ENCODE measurements at regions not wholly inside any gene's neighbourhood (a gene's known extent, or its start where the extent isn't known, plus 50 kb on each side); places are given as distances from the start of the nearest gene placed in this dataset.

DNA sequence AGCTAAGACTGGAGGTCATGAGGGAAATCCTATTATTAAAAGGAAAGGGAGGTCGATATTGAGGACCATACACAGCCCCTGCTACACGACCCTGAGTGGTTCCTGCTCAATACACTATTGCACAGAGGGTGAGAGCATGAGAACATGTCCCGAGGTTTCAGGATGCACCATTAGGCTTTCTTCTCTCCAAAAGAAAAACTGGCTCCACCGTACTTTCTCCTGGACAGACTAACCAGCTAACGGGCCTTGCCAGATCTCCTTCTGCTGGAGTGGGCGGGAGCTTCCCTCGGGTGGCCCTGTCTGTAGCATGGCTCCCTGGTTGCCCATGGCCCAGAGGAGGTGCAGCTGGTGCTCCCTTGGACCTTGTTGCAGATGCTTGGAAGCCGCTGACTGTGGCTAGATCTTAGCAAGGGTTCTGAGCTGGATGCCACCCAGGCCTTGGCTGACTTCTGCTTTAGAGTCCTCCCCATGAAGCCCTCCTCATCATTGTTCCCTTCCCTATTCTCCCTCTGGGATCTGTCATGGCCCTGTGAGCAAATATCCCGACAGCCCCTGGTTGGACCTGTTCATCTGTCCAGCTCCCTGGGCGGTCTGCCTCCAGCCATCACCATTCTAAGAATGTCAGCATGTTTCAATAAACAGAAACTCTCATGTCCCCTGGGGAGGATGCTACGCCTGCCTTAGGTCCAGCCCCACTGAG is 52.9 kb upstream of the SHH start:
- intact Hi-C loops (cut with micrococcal nuclease; ENCODE audit: unreplicated experiment) (no loop called here), in situ Hi-C loops (cut with HindIII; ENCODE audit: low pct_unique_long_range_greater_than_20kb, low sequenced_read_pairs) (no loop called here)
- Histone ChIP-seq H3K27ac (ENCODE audit: low read length) (no peak overlapping the region), H3K27me3 (ENCODE audit: control insufficient read depth, insufficient read depth, low read length) (no peaks in the 10 kb centered on the region), H3K4me1 (ENCODE audit: control insufficient read depth, insufficient read depth, low read length) (peaks cover 22% of the 10 kb centered on the region), H3K9me3 (ENCODE audit: control insufficient read depth, insufficient read depth, low read depth, low read length) (no peaks in the 10 kb centered on the region), H3K4me3 (ENCODE audit: low read depth in 2 of 2, low read length in 2 of 2) (no peak overlapping the region), H3K36me3 (ENCODE audit: control insufficient read depth, insufficient read depth, low read length) (no peaks in the 10 kb centered on the region)
- no peak for ATAC-seq
- POLR2A ChIA-PET: no interaction called here
- no peak for DNase-seq (ENCODE audit: low read depth, low spot score)
- CTCF ChIA-PET: no interaction called here
- TF ChIP-seq POLR2AphosphoS5 (IDR thresholded peaks at IDR 0.05; ENCODE audit: low read depth, low read length) (no peak), SIN3A (IDR thresholded peaks at IDR 0.05; ENCODE audit: borderline replicate concordance, insufficient read depth, low read depth, low read length) (no peak), TCF7L2 (IDR thresholded peaks at IDR 0.05; ENCODE audit: low read depth, low read length) (no peak)
- TF ChIP-seq, protein P1, sequence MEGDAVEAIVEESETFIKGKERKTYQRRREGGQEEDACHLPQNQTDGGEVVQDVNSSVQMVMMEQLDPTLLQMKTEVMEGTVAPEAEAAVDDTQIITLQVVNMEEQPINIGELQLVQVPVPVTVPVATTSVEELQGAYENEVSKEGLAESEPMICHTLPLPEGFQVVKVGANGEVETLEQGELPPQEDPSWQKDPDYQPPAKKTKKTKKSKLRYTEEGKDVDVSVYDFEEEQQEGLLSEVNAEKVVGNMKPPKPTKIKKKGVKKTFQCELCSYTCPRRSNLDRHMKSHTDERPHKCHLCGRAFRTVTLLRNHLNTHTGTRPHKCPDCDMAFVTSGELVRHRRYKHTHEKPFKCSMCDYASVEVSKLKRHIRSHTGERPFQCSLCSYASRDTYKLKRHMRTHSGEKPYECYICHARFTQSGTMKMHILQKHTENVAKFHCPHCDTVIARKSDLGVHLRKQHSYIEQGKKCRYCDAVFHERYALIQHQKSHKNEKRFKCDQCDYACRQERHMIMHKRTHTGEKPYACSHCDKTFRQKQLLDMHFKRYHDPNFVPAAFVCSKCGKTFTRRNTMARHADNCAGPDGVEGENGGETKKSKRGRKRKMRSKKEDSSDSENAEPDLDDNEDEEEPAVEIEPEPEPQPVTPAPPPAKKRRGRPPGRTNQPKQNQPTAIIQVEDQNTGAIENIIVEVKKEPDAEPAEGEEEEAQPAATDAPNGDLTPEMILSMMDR (IDR thresholded peaks at IDR 0.05): no peak
- TF ChIP-seq, protein P2, sequence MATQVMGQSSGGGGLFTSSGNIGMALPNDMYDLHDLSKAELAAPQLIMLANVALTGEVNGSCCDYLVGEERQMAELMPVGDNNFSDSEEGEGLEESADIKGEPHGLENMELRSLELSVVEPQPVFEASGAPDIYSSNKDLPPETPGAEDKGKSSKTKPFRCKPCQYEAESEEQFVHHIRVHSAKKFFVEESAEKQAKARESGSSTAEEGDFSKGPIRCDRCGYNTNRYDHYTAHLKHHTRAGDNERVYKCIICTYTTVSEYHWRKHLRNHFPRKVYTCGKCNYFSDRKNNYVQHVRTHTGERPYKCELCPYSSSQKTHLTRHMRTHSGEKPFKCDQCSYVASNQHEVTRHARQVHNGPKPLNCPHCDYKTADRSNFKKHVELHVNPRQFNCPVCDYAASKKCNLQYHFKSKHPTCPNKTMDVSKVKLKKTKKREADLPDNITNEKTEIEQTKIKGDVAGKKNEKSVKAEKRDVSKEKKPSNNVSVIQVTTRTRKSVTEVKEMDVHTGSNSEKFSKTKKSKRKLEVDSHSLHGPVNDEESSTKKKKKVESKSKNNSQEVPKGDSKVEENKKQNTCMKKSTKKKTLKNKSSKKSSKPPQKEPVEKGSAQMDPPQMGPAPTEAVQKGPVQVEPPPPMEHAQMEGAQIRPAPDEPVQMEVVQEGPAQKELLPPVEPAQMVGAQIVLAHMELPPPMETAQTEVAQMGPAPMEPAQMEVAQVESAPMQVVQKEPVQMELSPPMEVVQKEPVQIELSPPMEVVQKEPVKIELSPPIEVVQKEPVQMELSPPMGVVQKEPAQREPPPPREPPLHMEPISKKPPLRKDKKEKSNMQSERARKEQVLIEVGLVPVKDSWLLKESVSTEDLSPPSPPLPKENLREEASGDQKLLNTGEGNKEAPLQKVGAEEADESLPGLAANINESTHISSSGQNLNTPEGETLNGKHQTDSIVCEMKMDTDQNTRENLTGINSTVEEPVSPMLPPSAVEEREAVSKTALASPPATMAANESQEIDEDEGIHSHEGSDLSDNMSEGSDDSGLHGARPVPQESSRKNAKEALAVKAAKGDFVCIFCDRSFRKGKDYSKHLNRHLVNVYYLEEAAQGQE (IDR thresholded peaks at IDR 0.05; ENCODE audit: insufficient read depth in 1 of 2, low read depth in 2 of 2, low read length in 1 of 2): no peak
- BruUV-seq (replicated peaks): no TSS peak

DNA sequence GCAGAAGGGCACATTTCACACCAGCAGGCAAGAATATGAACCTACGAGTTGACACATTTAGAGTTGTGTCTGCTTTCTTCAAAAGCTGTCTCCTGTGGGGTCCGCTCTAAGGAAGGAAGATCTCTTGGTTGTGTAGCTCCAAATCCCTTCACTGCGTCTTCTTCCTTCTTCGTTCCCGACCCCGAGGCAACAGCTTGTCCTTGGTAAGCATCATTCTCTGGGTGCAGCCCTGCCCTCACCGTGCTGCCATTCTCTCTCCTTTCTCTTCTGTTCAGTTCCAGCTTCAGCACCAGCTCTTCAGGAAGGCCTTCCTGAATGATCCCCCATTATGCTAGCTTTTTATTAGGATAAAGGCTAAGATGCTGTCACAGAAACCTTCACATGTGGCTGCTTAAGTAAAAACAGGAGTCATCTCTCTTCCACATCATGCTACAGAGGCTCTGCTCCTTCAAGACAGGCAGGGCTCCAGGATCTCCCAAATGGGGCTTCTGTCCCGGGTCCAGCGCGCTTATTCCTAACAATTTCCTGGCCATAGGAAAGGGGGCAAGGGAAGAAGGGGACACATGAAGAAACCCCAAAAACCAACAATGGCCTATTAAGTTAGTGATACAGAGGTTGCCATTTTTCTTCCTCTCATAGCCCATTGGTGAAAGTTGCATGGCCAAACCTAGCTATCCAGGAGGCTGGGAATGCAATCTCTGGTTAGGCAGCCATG is 52.2 kb upstream of the SHH start:
- Histone ChIP-seq H3K27me3 (ENCODE audit: control insufficient read depth, insufficient read depth, low read length) (no peaks in the 10 kb centered on the region), H3K36me3 (ENCODE audit: control insufficient read depth, insufficient read depth, low read length) (no peaks in the 10 kb centered on the region), H3K27ac (ENCODE audit: low read length) (no peak overlapping the region), H3K9me3 (ENCODE audit: control insufficient read depth, insufficient read depth, low read depth, low read length) (no peaks in the 10 kb centered on the region), H3K4me1 (ENCODE audit: control insufficient read depth, insufficient read depth, low read length) (peaks cover 22% of the 10 kb centered on the region), H3K4me3 (ENCODE audit: low read depth in 2 of 2, low read length in 2 of 2) (no peak overlapping the region)
- ChIA-PET POLR2A (interaction anchor here (0.7 kb wide), 1 partner anchor 87 kb away, joined by 3 read pairs; no protein-coding TSS in a partner anchor), CTCF (interaction anchor here (1.0 kb wide), 1 partner anchor 59 kb away, joined by 4 read pairs; no protein-coding TSS in a partner anchor)
- BruUV-seq (replicated peaks): no TSS peak
- DNase-seq (ENCODE audit: low read depth, low spot score) (no peak), ATAC-seq (no peak)
- intact Hi-C loops (cut with micrococcal nuclease; ENCODE audit: unreplicated experiment): no loop called here
- in situ Hi-C loops (cut with HindIII; ENCODE audit: low pct_unique_long_range_greater_than_20kb, low sequenced_read_pairs): no loop called here
- TF ChIP-seq, protein P2 (IDR thresholded peaks at IDR 0.05; ENCODE audit: insufficient read depth in 1 of 2, low read depth in 2 of 2, low read length in 1 of 2): no peak
- no peak for TF ChIP-seq TCF7L2 (IDR thresholded peaks at IDR 0.05; ENCODE audit: low read depth, low read length)

All from Panc1 (cell line).